MM.1S (cell line): ENCODE measurements at regions not wholly inside any gene's neighbourhood (a gene's known extent, or its start where the extent isn't known, plus 50 kb on each side); places are given as distances from the start of the nearest gene placed in this dataset.
"Not testable (repeated sequence)": the region's sequence is repeated elsewhere in the genome, so short reads cannot be mapped to it uniquely, and the experiment has no call there.

ENCODE experiments used
- CTCF ChIP-seq: fragments of 300-600 bp; sonication (generic); IDR thresholded peaks from 2 replicates; pipeline ENCODE4 v1.5.1; 2016; ENCODE audit warnings: antibody characterized with exemption, low read length, mixed read lengths
- EZH2 ChIP-seq: fragments of 300-600 bp; sonication (generic); optimal IDR thresholded peaks from 2 replicates; pipeline ENCODE3; 2017; ENCODE audit warnings: low read depth, mild to moderate bottlenecking, antibody characterized with exemption, low read length, mixed read lengths

- TF ChIP-seq CTCF, EZH2: not testable (repeated sequence)
Observed at GRCh38 chr21:5086416-5086815, 5435.0 kb upstream of the TPTE start.
